ENCODE measurements at regions not wholly inside any gene's neighbourhood (a gene's known extent, or its start where the extent isn't known, plus 50 kb on each side); places are given as distances from the start of the nearest gene placed in this dataset.
"Not testable (repeated sequence)": the region's sequence is repeated elsewhere in the genome, so short reads cannot be mapped to it uniquely, and the experiment has no call there.

DNA sequence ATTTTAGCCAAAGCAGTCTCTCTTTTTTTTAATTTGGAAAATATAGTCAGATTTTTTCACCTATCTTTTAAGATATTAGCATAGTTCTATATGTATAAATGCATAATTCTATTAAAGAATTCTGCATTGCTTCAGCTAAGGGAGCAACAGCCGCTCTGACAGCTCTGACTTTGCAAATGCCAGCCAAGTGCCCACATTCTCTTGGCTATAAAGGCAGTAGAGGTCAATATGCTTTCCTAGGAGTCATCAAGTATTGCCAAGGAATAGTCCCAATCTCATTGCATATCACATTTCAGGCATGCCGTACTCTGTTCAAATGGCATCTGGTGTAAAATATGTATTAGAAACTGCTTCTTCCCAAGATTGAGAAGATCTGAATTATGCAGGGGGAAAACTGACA lies 161.4 kb downstream of the RPLP1 start:
- TF ChIP-seq, protein P1, sequence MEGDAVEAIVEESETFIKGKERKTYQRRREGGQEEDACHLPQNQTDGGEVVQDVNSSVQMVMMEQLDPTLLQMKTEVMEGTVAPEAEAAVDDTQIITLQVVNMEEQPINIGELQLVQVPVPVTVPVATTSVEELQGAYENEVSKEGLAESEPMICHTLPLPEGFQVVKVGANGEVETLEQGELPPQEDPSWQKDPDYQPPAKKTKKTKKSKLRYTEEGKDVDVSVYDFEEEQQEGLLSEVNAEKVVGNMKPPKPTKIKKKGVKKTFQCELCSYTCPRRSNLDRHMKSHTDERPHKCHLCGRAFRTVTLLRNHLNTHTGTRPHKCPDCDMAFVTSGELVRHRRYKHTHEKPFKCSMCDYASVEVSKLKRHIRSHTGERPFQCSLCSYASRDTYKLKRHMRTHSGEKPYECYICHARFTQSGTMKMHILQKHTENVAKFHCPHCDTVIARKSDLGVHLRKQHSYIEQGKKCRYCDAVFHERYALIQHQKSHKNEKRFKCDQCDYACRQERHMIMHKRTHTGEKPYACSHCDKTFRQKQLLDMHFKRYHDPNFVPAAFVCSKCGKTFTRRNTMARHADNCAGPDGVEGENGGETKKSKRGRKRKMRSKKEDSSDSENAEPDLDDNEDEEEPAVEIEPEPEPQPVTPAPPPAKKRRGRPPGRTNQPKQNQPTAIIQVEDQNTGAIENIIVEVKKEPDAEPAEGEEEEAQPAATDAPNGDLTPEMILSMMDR (IDR thresholded peaks at IDR 0.05; ENCODE audit: low read depth, low read length, poor library complexity, severe bottlenecking): no peak
- TF ChIP-seq EZH2phosphoT487 (IDR thresholded peaks at IDR 0.05; ENCODE audit: borderline replicate concordance, low read length): no peak
- Histone ChIP-seq H3K4me2 (ENCODE audit: low read length) (no peak overlapping the region), H3K9me3 (ENCODE audit: control insufficient read depth, insufficient read depth, low read length) (no peaks in the 10 kb centered on the region), H4K20me1 (ENCODE audit: control insufficient read depth, insufficient read depth, low read depth, low read length) (no peaks in the 10 kb centered on the region), H3K27me3 (ENCODE audit: control insufficient read depth, low read length) (peaks cover 7% of the 10 kb centered on the region; the same call in 1 of the 2 replicates), H3K9me2 (replicated peaks; ENCODE audit: control insufficient read depth, low read length) (no peaks in the 10 kb centered on the region), H3K27ac (ENCODE audit: low read depth, low read length) (no peak overlapping the region), H3K36me3 (ENCODE audit: control insufficient read depth, low read length) (no peaks in the 10 kb centered on the region), H3K4me1 (ENCODE audit: control insufficient read depth, low read length) (no peaks in the 10 kb centered on the region), H3F3A (ENCODE audit: control insufficient read depth, insufficient read depth) (no peaks in the 10 kb centered on the region), H3K79me2 (ENCODE audit: control insufficient read depth, low read length) (no peaks in the 10 kb centered on the region), H3K4me3 (ENCODE audit: low read length) (no peak overlapping the region)

DNA sequence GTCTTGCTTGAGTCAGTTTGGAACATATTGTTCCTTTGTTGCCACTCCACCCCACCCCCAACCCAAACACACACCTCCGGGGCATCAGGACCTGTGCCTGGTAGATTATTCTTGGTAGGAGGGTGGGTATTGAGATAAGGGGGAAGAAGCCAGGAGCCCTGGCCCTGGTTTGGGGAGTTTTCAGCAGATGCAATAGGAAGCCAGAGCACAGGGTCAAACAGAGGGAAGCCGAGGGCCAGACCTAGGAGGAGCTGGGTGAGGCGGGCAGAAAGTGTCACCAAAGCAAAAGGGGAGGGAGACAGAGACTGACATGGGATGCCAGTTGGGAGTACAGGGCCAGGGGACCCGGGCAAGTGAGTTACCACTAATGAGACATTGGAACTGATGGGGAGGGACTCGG lies 163.1 kb downstream of the RPLP1 start:
- H3F3A ChIP-seq (ENCODE audit: control insufficient read depth, insufficient read depth): no peaks in the 10 kb centered on the region
- no peak overlapping the region for H3K4me3 ChIP-seq (ENCODE audit: low read length)
- H3K4me2 ChIP-seq (ENCODE audit: low read length): no peak overlapping the region
- H3K36me3 ChIP-seq (ENCODE audit: control insufficient read depth, low read length): no peaks in the 10 kb centered on the region
- H3K27ac ChIP-seq (ENCODE audit: low read depth, low read length): no peak overlapping the region
- TF ChIP-seq EZH2phosphoT487 (IDR thresholded peaks at IDR 0.05; ENCODE audit: borderline replicate concordance, low read length): no peak
- TF ChIP-seq, protein P1 (IDR thresholded peaks at IDR 0.05; ENCODE audit: low read depth, low read length, poor library complexity, severe bottlenecking): no peak
- no peaks in the 10 kb centered on the region for H3K9me2 ChIP-seq (replicated peaks; ENCODE audit: control insufficient read depth, low read length)
- no peaks in the 10 kb centered on the region for H3K79me2 ChIP-seq (ENCODE audit: control insufficient read depth, low read length)
- H3K4me1 ChIP-seq (ENCODE audit: control insufficient read depth, low read length): no peaks in the 10 kb centered on the region
- H3K9me3 ChIP-seq (ENCODE audit: control insufficient read depth, insufficient read depth, low read length): no peaks in the 10 kb centered on the region
- peaks cover 7% of the 10 kb centered on the region; the same call in 1 of the 2 replicates for H3K27me3 ChIP-seq (ENCODE audit: control insufficient read depth, low read length)
- no peaks in the 10 kb centered on the region for H4K20me1 ChIP-seq (ENCODE audit: control insufficient read depth, insufficient read depth, low read depth, low read length)

GRCh38 chr15:69616558-69616957 lies 163.9 kb downstream of the RPLP1 start:
- Histone ChIP-seq H3K9me3 (ENCODE audit: control insufficient read depth, insufficient read depth, low read length) (no peaks in the 10 kb centered on the region), H3K9me2 (replicated peaks; ENCODE audit: control insufficient read depth, low read length) (no peaks in the 10 kb centered on the region), H3K27ac (ENCODE audit: low read depth, low read length) (no peak overlapping the region), H3K4me2 (ENCODE audit: low read length) (no peak overlapping the region), H3K4me3 (ENCODE audit: low read length) (no peak overlapping the region), H3K27me3 (ENCODE audit: control insufficient read depth, low read length) (peaks cover 3% of the 10 kb centered on the region; the same call in 1 of the 2 replicates), H4K20me1 (ENCODE audit: control insufficient read depth, insufficient read depth, low read depth, low read length) (no peaks in the 10 kb centered on the region), H3K79me2 (ENCODE audit: control insufficient read depth, low read length) (no peaks in the 10 kb centered on the region), H3F3A (ENCODE audit: control insufficient read depth, insufficient read depth) (no peaks in the 10 kb centered on the region), H3K4me1 (ENCODE audit: control insufficient read depth, low read length) (no peaks in the 10 kb centered on the region), H3K36me3 (ENCODE audit: control insufficient read depth, low read length) (no peaks in the 10 kb centered on the region)
- TF ChIP-seq, protein P1 (IDR thresholded peaks at IDR 0.05; ENCODE audit: low read depth, low read length, poor library complexity, severe bottlenecking): no peak
- no peak for TF ChIP-seq EZH2phosphoT487 (IDR thresholded peaks at IDR 0.05; ENCODE audit: borderline replicate concordance, low read length)

GRCh38 chr15:69617144-69617543 lies 164.5 kb downstream of the RPLP1 start:
- not testable (repeated sequence) for H3K4me1 ChIP-seq (ENCODE audit: control insufficient read depth, low read length); H3K4me2 ChIP-seq (ENCODE audit: low read length); H3K36me3 ChIP-seq (ENCODE audit: control insufficient read depth, low read length); H3K27me3 ChIP-seq (ENCODE audit: control insufficient read depth, low read length); H3K27ac ChIP-seq (ENCODE audit: low read depth, low read length); H4K20me1 ChIP-seq (ENCODE audit: control insufficient read depth, insufficient read depth, low read depth, low read length); H3K4me3 ChIP-seq (ENCODE audit: low read length); H3F3A ChIP-seq (ENCODE audit: control insufficient read depth, insufficient read depth); H3K9me2 ChIP-seq (replicated peaks; ENCODE audit: control insufficient read depth, low read length); H3K9me3 ChIP-seq (ENCODE audit: control insufficient read depth, insufficient read depth, low read length); H3K79me2 ChIP-seq (ENCODE audit: control insufficient read depth, low read length)

Data from DOHH2 (cell line).